DOHH2 (cell line): ENCODE measurements at regions not wholly inside any gene's neighbourhood (a gene's known extent, or its start where the extent isn't known, plus 50 kb on each side); places are given as distances from the start of the nearest gene placed in this dataset.

Source experiments
- EZH2phosphoT487 ChIP-seq: fragments of 200-600 bp; sonication (generic); IDR thresholded peaks from 2 replicates; pipeline ENCODE4 v1.6.1; 2017; ENCODE audit warnings: borderline replicate concordance, mild to moderate bottlenecking, antibody characterized with exemption, low read length, moderate library complexity, mixed read lengths
- TF ChIP-seq, protein P1 (sequence below): fragments of 200-600 bp; sonication (generic); IDR thresholded peaks from one replicate; pipeline ENCODE4 v1.5.1; 2014; ENCODE audit warnings: antibody characterized with exemption, mild to moderate bottlenecking, low read depth, low read length; ENCODE audit not compliant: poor library complexity, severe bottlenecking

DNA sequence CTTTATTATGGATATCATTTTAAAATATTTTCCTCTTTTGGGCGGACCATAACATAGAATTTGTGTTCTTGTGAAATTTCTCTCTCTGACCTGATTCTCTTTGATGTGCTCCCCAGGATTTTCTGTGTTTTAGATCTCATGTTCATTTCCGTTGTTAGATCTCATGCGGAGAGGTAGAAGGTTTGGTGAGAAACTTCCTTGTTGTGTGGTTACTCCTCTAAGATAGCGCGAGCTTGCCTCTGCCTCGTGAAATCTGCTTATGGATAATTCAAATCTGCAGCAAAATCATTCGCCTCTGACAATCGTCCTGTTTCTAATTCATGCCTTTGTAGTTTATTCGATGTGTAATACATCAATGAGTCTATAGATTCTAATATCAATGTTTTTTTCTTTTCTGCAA lies 580.4 kb downstream of the USP25 start:
- TF ChIP-seq, protein P1, sequence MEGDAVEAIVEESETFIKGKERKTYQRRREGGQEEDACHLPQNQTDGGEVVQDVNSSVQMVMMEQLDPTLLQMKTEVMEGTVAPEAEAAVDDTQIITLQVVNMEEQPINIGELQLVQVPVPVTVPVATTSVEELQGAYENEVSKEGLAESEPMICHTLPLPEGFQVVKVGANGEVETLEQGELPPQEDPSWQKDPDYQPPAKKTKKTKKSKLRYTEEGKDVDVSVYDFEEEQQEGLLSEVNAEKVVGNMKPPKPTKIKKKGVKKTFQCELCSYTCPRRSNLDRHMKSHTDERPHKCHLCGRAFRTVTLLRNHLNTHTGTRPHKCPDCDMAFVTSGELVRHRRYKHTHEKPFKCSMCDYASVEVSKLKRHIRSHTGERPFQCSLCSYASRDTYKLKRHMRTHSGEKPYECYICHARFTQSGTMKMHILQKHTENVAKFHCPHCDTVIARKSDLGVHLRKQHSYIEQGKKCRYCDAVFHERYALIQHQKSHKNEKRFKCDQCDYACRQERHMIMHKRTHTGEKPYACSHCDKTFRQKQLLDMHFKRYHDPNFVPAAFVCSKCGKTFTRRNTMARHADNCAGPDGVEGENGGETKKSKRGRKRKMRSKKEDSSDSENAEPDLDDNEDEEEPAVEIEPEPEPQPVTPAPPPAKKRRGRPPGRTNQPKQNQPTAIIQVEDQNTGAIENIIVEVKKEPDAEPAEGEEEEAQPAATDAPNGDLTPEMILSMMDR = no peak
- TF ChIP-seq EZH2phosphoT487 = no peak
